HG03175 (cell line): ENCODE measurements at regions not wholly inside any gene's neighbourhood (a gene's known extent, or its start where the extent isn't known, plus 50 kb on each side); places are given as distances from the start of the nearest gene placed in this dataset.
"Not testable (repeated sequence)": the region's sequence is repeated elsewhere in the genome, so short reads cannot be mapped to it uniquely, and the experiment has no call there.

Experiments used
- ATAC-seq: cut with Tn5 transposase; IDR thresholded peaks from one replicate; pipeline ENCODE4 v1.9.1; 2021; ENCODE audit warnings: mild to moderate bottlenecking, moderate library complexity; ENCODE audit not compliant: unreplicated experiment

- ATAC-seq: no peak
These were observed 71.8 kb downstream of the GGTLC2 start for GRCh38 chr22:22716136-22716665.

- ATAC-seq: no peak
These were observed 73.2 kb downstream of the GGTLC2 start for GRCh38 chr22:22717664-22718063.

DNA sequence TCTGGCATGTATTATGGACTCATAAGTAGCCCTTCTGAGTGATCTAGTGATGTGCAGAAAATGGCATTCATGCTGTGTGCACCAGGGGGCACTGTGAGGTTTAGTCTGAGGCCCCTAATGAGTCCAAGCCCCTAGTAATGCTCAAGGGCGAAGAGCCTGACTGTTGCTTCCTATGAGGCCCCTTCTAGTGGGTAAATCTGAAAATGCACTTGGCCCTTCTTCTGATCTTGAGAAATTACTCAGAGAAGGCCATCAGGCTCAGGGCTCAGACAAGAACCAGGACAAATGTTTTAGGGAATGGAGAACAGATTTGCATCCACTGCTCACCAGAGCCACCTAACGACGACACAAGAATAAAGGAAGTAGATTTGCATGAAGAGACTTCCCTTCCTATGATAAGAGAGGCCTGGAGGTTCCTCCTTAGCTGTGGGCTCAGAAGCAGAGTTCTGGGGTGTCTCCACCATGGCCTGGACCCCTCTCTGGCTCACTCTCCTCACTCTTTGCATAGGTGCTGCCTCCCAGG, 75.8 kb downstream of the GGTLC2 start:
- ATAC-seq: peak; percentile 48

DNA sequence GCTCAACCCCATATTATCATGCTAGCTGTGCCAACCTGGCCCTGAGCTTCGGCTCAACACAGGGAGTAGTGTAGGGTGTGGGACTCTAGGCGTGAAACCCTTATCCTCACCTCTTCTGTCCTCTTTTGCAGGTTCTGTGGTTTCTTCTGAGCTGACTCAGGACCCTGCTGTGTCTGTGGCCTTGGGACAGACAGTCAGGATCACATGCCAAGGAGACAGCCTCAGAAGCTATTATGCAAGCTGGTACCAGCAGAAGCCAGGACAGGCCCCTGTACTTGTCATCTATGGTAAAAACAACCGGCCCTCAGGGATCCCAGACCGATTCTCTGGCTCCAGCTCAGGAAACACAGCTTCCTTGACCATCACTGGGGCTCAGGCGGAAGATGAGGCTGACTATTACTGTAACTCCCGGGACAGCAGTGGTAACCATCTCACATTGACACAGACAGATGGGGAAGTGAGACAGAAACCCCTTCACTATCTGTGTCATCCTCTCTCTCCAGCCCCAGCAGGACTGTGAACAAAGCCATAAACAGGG, 76.4 kb downstream of the GGTLC2 start:
- ATAC-seq: peak; percentile 84

GRCh38 chr22:22721681-22722354, 77.4 kb downstream of the GGTLC2 start:
- ATAC-seq: no peak

GRCh38 chr22:22728382-22728781, 84.0 kb downstream of the GGTLC2 start:
- no peak for ATAC-seq

DNA sequence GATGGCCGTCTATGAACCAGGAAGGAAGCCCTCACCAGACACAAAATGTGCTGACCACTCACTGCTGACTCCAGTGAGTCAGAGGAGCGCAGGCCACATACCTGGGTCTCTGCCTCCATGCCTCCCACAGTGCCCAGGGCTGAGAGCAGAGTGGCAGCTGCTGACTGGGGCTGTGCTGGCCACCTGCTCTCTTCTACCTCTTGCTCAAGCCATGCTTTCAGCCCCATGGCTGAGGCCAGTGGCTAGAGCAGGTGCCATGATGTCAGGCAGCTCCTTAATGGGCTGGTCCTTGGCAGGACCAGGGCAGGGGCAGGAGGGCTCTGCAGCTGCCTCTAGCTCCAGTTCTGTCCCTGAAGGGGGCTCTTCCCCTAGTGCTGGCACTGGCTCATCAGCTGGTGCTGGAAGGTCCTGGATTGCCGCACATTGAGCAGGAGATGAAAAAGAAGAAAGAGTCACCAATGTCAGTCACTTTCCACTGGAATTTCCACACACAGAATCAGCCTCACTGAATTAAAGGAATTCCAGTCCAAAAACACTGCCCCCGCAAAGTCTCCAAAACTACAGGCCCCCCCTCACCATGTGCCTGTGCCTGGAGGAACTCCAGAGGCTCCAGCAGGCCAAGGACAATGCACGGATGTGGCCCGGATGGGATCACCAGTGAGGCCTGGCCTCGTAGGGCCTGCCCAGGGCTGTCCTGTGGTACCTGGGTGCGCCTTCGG, 86.4 kb downstream of the GGTLC2 start:
- ATAC-seq: no peak

DNA sequence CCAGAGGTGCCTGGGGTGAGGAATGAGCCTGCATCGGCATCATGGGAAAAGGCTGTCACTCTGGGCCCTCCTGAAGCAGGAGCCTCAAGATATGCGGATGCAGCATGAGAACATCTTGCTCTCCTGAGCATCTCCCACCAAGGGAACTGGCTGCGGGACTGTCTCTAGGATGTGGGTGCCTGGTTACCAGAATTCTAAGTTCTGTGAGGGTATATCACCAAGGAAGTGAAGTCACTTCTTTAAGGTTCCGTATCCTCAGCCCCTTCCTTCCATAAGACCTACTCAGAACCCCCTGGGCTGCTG, 86.9 kb downstream of the GGTLC2 start:
- no peak for ATAC-seq

DNA sequence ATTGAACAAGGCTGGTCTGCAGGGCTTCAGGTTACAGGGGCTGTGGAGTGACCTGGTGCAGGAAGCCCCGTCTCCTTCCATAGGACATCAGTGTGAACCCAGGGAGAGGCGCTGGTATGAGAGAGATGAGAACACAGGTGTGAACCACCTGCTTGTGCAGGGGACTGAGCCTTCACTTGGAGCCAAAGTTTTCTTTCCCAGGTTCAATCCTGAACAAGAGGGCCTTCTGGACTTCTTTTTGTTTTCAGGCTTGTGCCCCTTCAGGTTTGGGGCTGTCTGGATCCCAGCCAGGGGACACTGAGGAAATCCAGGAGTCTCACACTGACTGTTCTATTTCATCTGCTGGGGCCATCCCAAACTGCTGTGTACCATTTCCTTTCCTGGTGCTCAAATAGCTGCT, 88.6 kb downstream of the GGTLC2 start:
- ATAC-seq: not testable (repeated sequence)

- ATAC-seq: no peak
These were observed 89.5 kb downstream of the GGTLC2 start for GRCh38 chr22:22733881-22734373.

DNA sequence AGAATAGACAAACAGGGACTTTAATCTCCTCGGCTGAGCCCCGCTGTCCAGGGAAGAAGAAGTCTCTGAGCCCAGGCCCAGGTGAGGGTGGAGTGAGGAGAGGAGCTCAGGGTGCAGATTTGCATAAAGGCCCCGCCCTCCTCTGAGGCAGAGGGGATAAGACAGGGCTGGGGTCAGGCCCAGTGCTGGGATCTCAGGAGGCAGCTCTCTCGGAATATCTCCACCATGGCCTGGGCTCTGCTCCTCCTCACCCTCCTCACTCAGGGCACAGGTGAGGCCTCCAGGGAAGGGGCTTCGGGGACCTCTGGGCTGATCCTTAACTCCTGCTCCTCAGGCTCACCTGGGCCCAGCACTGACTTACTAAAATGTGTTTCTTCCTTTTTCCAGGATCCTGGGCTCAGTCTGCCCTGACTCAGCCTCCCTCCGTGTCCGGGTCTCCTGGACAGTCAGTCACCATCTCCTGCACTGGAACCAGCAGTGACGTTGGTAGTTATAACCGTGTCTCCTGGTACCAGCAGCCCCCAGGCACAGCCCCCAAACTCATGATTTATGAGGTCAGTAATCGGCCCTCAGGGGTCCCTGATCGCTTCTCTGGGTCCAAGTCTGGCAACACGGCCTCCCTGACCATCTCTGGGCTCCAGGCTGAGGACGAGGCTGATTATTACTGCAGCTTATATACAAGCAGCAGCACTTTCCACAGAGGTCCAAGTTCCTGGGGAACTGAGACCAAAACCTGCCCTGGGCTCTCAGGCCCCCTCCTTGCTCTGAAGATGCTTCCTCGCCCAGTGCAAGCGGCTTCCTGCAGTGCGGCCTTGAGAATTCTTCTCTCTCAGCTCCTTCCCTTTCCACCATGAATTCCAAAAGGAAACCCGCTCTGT, 90.2 kb downstream of the GGTLC2 start:
- ATAC-seq: not testable (repeated sequence)

- not testable (repeated sequence) for ATAC-seq
These were observed 90.9 kb downstream of the GGTLC2 start for GRCh38 chr22:22735276-22735675.

- no peak for ATAC-seq
These were observed 91.5 kb downstream of the GGTLC2 start for GRCh38 chr22:22735695-22736611.

GRCh38 chr22:22737590-22737989, 93.2 kb downstream of the GGTLC2 start:
- ATAC-seq: no peak

- ATAC-seq: no peak
These were observed 94.7 kb downstream of the GGTLC2 start for GRCh38 chr22:22738959-22739585.

DNA sequence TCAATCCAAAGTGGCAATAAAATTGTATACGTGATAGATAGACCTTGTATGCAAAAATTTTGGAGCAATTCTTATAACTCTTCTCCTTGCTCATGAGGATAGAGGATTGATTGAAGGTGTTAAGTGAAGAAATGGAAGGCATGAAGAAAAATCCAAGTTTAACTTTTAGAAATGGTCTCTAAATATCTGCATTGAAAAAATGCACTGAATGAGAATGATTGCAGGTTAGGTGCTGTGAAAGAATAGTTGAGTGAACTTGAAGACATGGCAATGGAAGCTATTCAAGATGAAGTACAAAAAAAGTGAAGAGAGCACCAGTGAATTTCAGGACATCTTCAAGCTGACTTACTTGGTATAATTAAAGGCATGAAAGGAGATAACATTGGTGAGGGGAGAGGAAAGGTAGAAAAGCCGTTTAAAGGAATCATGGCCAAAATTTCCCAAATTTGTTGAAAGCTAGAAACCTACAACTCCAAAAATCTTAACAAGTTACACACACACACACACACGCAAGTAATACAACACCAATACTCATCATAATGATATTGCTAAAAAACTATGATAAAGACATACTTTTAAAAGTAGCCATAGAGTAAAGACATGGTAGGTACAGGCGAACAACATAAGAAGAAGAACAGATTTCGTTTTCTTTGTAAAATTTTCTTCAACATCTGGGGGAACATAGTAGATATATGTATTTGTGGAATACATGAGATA, 96.3 kb downstream of the GGTLC2 start:
- ATAC-seq: no peak

DNA sequence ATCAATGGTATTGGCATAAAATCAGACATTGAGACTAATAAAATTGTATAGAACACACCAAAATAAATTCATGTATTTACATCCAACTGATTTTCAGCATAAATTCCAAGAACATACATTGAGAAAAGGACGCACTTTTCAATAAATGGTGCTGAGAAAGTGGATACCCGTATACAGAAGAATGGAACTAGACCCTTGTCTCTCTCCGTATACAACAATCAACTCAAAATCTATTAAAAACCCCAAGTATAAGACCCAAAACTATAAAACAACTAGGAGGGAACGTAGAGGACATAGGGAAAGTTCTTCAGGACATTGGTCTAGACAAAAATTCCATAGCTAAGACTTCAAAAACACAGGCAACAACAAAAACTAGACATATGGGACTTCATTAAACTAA, 97.4 kb downstream of the GGTLC2 start:
- ATAC-seq: no peak

- ATAC-seq: no peak
These were observed 98.2 kb downstream of the GGTLC2 start for GRCh38 chr22:22742641-22743040.
